Chondrocyte (in vitro differentiated cells): ENCODE measurements at regions not wholly inside any gene's neighbourhood (a gene's known extent, or its start where the extent isn't known, plus 50 kb on each side); places are given as distances from the start of the nearest gene placed in this dataset.
"Not testable (repeated sequence)": the region's sequence is repeated elsewhere in the genome, so short reads cannot be mapped to it uniquely, and the experiment has no call there.

Experiments used
- DNase-seq: peaks from one replicate; pipeline ENCODE4 v3.0.0; 2021; ENCODE audit warnings: mixed read lengths, low spot score
- H3K27ac Mint-ChIP-seq: one replicate; pipeline ENCODE4 v1.8.0; 2021; ENCODE audit warnings: mild to moderate bottlenecking, moderate library complexity, mixed read lengths; ENCODE audit not compliant: unreplicated experiment
- H3K27me3 Mint-ChIP-seq: 2 replicates; pipeline ENCODE4 v1.8.0; 2021; ENCODE audit warnings: low read depth, mixed read lengths
- H3K36me3 Mint-ChIP-seq: 2 replicates; pipeline ENCODE4 v1.8.0; 2021; ENCODE audit warnings: low read depth, mixed read lengths
- H3K4me1 Mint-ChIP-seq: 2 replicates; pipeline ENCODE4 v1.8.0; 2021; ENCODE audit warnings: low read depth, mild to moderate bottlenecking, mixed read lengths
- H3K4me3 Mint-ChIP-seq: one replicate; pipeline ENCODE4 v1.8.0; 2021; ENCODE audit warnings: mild to moderate bottlenecking, moderate library complexity, mixed read lengths; ENCODE audit not compliant: unreplicated experiment
- H3K9me3 Mint-ChIP-seq: 2 replicates; pipeline ENCODE4 v1.8.0; 2021; ENCODE audit warnings: low read depth, mixed read lengths
- TF ChIP-seq, protein P1 (sequence below): fragments of 200-600 bp; sonication (generic); IDR thresholded peaks from 2 replicates; pipeline ENCODE4 v1.5.0; 2021; ENCODE audit warnings: antibody characterized with exemption, mild to moderate bottlenecking, moderate library complexity

- Mint-ChIP-seq H3K36me3 (no peaks in the 10 kb centered on the region), H3K9me3 (no peaks in the 10 kb centered on the region), H3K27me3 (no peaks in the 10 kb centered on the region), H3K4me1 (no peaks in the 10 kb centered on the region), H3K4me3 (no peak overlapping the region), H3K27ac (no peak overlapping the region)
- TF ChIP-seq, protein P1, sequence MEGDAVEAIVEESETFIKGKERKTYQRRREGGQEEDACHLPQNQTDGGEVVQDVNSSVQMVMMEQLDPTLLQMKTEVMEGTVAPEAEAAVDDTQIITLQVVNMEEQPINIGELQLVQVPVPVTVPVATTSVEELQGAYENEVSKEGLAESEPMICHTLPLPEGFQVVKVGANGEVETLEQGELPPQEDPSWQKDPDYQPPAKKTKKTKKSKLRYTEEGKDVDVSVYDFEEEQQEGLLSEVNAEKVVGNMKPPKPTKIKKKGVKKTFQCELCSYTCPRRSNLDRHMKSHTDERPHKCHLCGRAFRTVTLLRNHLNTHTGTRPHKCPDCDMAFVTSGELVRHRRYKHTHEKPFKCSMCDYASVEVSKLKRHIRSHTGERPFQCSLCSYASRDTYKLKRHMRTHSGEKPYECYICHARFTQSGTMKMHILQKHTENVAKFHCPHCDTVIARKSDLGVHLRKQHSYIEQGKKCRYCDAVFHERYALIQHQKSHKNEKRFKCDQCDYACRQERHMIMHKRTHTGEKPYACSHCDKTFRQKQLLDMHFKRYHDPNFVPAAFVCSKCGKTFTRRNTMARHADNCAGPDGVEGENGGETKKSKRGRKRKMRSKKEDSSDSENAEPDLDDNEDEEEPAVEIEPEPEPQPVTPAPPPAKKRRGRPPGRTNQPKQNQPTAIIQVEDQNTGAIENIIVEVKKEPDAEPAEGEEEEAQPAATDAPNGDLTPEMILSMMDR: no peak
- DNase-seq: no peak
Measured at GRCh38 chr5:9733486-9733885, 103.3 kb upstream of the TAS2R1 start.

DNA sequence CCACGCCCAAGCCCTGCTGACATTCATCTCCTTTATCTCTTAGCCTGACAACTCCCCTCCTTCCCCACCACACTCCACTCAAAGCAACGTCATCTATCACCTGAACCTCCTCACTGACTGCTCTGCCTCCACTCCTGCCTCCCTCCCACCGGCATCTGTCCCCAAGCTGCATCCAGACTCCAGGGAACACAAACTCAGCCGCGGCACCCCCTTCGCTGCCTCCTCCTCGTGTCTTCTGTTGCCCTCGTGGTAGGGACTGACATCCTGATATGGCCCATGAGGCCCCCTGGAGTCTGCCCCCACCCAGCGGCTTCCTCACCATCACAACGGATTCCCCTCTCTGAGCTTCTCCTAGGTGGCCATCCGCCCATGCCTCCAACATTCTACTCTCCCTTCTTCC, 101.0 kb upstream of the TAS2R1 start:
- Mint-ChIP-seq H3K27me3 (no peaks in the 10 kb centered on the region), H3K4me1 (peaks cover 3% of the 10 kb centered on the region), H3K4me3 (no peak overlapping the region), H3K9me3 (no peaks in the 10 kb centered on the region), H3K27ac (no peak overlapping the region), H3K36me3 (no peaks in the 10 kb centered on the region)
- TF ChIP-seq, protein P1: no peak
- no peak for DNase-seq

GRCh38 chr5:9728261-9728660, 98.1 kb upstream of the TAS2R1 start:
- Mint-ChIP-seq H3K9me3 (no peaks in the 10 kb centered on the region), H3K4me1 (peaks cover 3% of the 10 kb centered on the region), H3K27me3 (no peaks in the 10 kb centered on the region), H3K4me3 (no peak overlapping the region), H3K27ac (no peak overlapping the region), H3K36me3 (no peaks in the 10 kb centered on the region)
- TF ChIP-seq, protein P1: no peak
- DNase-seq: no peak

- Mint-ChIP-seq H3K36me3 (no peaks in the 10 kb centered on the region), H3K4me3 (no peak overlapping the region), H3K4me1 (peaks cover 6% of the 10 kb centered on the region), H3K27me3 (no peaks in the 10 kb centered on the region), H3K9me3 (no peaks in the 10 kb centered on the region), H3K27ac (no peak overlapping the region)
- DNase-seq: no peak
- TF ChIP-seq, protein P1: no peak
Measured at GRCh38 chr5:9726931-9727330, 96.8 kb upstream of the TAS2R1 start.

DNA sequence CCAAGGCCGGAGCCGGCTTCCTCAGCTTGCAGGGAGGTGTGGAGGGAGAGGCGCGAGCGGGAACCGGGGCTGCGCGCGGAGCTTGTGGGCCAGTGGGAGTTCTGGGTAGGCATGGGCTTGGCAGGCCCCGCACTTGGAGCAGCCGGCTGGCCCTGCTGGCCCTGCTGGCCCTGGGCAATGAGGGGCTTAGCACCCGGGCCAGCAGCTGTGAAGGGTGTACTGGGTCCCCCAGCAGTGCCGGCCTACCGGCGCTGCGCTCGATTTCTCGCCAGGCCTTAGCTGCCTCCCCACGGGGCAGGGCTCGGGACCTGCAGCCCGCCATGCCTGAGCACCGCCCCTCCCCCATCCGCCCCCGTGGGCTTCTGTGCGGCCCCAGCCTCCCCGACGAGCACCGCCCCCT, 95.1 kb upstream of the TAS2R1 start:
- H3K4me1 Mint-ChIP-seq, H3K9me3 Mint-ChIP-seq, H3K27me3 Mint-ChIP-seq, H3K27ac Mint-ChIP-seq, DNase-seq, H3K4me3 Mint-ChIP-seq, H3K36me3 Mint-ChIP-seq: not testable (repeated sequence)

- H3K27ac Mint-ChIP-seq: no peak overlapping the region
- TF ChIP-seq, protein P1: no peak
- no peaks in the 10 kb centered on the region for H3K36me3 Mint-ChIP-seq
- H3K27me3 Mint-ChIP-seq: no peaks in the 10 kb centered on the region
- peaks cover 6% of the 10 kb centered on the region for H3K4me1 Mint-ChIP-seq
- H3K9me3 Mint-ChIP-seq: no peaks in the 10 kb centered on the region
- H3K4me3 Mint-ChIP-seq: no peak overlapping the region
- no peak for DNase-seq
Measured at GRCh38 chr5:9724707-9725106, 94.6 kb upstream of the TAS2R1 start.
